ENCODE measurements at regions not wholly inside any gene's neighbourhood (a gene's known extent, or its start where the extent isn't known, plus 50 kb on each side); places are given as distances from the start of the nearest gene placed in this dataset.
A peak's percentile ranks its signal among the peaks of the same experiment; 100 is the strongest.

DNA sequence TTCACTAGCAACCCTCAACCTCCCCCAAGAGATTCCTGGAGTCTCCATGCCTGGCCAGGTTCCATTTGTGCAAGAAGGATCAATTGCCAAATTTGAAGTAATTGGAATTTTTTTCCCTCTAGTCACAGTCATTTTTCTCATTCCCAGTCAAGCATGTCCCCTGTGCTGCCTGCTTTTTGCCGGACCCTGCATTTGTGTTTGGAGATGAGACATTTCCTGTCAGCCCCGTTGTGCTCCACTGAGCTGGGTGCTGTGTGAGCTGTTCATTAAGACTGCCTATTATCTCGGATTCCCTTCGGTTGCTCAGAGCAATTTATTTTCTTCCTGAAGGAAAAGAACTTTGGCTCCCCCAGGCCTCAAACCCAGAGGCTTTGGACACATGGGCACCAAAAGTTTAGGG, 201.0 kb upstream of the NLRP1 start:
- TF ChIP-seq, protein P1, sequence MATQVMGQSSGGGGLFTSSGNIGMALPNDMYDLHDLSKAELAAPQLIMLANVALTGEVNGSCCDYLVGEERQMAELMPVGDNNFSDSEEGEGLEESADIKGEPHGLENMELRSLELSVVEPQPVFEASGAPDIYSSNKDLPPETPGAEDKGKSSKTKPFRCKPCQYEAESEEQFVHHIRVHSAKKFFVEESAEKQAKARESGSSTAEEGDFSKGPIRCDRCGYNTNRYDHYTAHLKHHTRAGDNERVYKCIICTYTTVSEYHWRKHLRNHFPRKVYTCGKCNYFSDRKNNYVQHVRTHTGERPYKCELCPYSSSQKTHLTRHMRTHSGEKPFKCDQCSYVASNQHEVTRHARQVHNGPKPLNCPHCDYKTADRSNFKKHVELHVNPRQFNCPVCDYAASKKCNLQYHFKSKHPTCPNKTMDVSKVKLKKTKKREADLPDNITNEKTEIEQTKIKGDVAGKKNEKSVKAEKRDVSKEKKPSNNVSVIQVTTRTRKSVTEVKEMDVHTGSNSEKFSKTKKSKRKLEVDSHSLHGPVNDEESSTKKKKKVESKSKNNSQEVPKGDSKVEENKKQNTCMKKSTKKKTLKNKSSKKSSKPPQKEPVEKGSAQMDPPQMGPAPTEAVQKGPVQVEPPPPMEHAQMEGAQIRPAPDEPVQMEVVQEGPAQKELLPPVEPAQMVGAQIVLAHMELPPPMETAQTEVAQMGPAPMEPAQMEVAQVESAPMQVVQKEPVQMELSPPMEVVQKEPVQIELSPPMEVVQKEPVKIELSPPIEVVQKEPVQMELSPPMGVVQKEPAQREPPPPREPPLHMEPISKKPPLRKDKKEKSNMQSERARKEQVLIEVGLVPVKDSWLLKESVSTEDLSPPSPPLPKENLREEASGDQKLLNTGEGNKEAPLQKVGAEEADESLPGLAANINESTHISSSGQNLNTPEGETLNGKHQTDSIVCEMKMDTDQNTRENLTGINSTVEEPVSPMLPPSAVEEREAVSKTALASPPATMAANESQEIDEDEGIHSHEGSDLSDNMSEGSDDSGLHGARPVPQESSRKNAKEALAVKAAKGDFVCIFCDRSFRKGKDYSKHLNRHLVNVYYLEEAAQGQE (IDR thresholded peaks at IDR 0.05; ENCODE audit: insufficient read depth in 1 of 2, low read depth in 2 of 2, low read length in 2 of 2), result peak in 1 of 2 experiments; percentile 74; a peak in 2 of 4 replicates
- TF ChIP-seq TAF1 (IDR thresholded peaks at IDR 0.05; ENCODE audit: borderline replicate concordance, insufficient read depth, low read length), result no peak
- TF ChIP-seq POLR2AphosphoS5 (IDR thresholded peaks at IDR 0.05; ENCODE audit: low read depth, low read length), result no peak
- TF ChIP-seq SIN3A (IDR thresholded peaks at IDR 0.05; ENCODE audit: borderline replicate concordance, insufficient read depth, low read length), result peak; percentile 27; the same call in 1 of the 2 replicates
- no peak for TF ChIP-seq FOXP2 (optimal IDR thresholded peaks at IDR 0.05; ENCODE audit: borderline replicate concordance, extremely low read depth, extremely low read length, insufficient read depth)
